Daoy (cell line): ENCODE measurements at regions not wholly inside any gene's neighbourhood (a gene's known extent, or its start where the extent isn't known, plus 50 kb on each side); places are given as distances from the start of the nearest gene placed in this dataset.
A peak's percentile ranks its signal among the peaks of the same experiment; 100 is the strongest.

Experiments used
- DNase-seq: peaks from one replicate; pipeline ENCODE4 v3.0.0-alpha.2; 2015; ENCODE audit warnings: low read depth

GRCh38 chr3:74564560-74564959, 49.9 kb downstream of the CNTN3 start:
- DNase-seq, result no peak

GRCh38 chr3:74562558-74563269, 51.7 kb downstream of the CNTN3 start:
- no peak for DNase-seq

- DNase-seq, result no peak
These were observed 52.6 kb downstream of the CNTN3 start for GRCh38 chr3:74561881-74562280.

GRCh38 chr3:74559261-74559660, 55.2 kb downstream of the CNTN3 start:
- no peak for DNase-seq

GRCh38 chr3:74550686-74551085, 63.8 kb downstream of the CNTN3 start:
- DNase-seq, result no peak

- no peak for DNase-seq
These were observed 68.0 kb downstream of the CNTN3 start for GRCh38 chr3:74546426-74546825.

- no peak for DNase-seq
These were observed 72.0 kb downstream of the CNTN3 start for GRCh38 chr3:74542441-74542840.

DNA sequence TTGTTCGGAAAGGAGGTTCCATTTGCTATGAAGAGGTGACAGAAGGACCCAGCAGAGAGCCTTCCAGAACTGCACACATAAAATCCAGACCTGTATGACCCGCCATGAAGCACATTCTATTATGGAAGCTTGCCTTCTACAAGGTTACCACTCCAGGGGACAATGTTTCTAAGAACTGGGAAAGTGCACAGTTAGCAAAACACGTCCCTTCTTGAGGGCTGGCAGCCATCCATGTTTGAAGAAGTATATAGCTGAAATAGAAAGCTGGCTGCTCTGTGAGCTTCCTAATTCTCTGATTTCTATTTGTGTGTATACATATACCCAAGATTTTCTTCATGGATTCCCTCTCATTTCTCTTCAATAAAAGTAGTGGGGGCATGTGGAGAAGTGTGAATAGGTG, 74.6 kb downstream of the CNTN3 start:
- DNase-seq, result no peak

DNA sequence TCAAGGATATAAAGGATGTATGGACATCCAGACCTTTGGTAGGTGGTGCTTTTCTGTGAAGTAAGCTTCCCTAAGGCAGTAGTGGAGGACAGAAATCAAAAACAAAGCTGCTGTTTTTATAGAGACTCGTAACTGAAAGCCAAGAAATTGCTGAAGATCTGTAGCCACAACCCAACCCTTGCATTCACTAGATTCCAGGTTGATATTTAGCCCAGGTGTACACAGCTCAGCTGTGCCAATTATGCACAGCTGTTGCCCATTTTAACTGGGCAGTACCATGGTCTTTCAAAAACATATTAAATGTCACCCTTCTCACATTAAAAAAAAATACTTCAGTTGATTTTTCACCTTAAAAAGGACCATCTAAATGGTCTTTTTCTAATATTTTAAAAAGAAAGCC, 75.8 kb downstream of the CNTN3 start:
- DNase-seq, result no peak

GRCh38 chr3:74537857-74538256, 76.6 kb downstream of the CNTN3 start:
- DNase-seq, result no peak

DNA sequence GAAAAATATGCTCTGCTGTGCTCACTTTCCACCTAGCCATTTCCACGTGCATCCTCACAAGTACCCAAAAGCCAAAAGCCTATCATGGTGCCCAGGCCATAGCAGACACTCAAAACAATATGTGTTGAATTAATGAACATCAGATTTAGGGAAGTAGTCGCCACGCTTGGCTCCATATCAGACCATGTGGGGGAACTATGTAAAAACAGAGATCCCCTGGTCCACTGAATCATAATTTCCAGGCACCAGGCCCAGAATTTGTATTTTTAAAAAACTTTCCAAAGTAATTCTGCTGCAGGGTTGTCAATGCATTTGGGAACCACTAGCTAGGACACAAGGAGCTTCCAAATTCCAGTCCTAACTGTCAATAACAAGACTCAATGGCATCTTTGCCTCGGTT, 77.3 kb downstream of the CNTN3 start:
- no peak for DNase-seq

DNA sequence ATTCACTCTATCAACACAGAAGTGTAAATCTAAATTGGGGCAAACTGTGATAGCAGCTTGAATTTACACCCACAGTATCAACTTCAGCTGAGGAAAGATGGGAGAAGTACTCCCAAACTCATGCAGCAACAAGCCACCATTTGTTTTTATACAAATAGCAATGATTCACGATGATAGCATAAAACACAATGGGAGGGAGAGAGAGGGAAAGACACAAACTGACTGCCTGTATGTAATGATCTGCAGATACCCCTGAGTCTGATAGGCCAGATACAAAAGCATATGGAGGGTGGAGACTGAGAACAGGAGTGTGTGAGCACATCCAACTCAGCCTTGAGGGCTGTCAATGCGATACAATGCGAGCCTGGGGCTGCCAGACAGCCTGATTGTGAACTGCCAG, 79.2 kb downstream of the CNTN3 start:
- DNase-seq, result no peak

DNA sequence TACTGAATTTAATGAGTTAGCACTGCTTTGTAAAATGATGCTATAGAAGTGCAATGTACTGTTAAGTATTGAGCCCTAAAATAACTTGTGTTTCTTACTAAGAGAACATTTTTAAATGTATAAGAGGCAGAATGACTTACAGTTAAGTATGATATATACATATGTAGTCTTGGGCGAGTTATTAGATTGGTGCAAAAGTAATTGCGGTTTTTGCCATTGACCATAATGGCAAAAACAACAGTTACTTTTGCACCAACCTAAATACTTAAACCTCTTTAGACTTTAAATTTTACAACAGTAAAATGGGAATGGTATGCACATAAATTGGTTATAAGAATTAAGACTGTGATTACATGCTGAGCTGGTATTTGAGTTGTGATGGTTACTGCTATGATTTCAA, 79.8 kb downstream of the CNTN3 start:
- DNase-seq, result no peak

DNA sequence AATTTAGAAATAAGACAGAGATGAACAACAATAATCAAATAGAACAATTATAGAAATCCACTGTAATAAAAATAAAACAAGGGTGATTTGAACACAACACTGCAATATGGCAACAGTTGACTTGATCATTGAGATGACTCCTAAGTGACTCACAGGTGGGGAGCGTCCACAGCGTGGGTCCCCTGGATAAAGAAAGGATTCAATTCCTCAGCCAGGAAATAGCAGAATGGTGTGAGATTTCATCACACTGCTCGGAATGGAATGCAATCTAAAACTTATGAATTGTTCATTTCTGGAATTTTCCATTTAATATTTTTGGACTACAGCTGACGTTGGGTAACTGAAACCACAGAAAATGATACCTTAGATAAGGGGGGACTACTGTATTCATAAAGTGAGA, 82.0 kb downstream of the CNTN3 start:
- DNase-seq, result peak; percentile 40

- DNase-seq, result no peak
These were observed 83.0 kb downstream of the CNTN3 start for GRCh38 chr3:74531491-74531890.

- no peak for DNase-seq
These were observed 85.3 kb downstream of the CNTN3 start for GRCh38 chr3:74529145-74529544.

- no peak for DNase-seq
These were observed 86.9 kb downstream of the CNTN3 start for GRCh38 chr3:74527566-74527965.

DNA sequence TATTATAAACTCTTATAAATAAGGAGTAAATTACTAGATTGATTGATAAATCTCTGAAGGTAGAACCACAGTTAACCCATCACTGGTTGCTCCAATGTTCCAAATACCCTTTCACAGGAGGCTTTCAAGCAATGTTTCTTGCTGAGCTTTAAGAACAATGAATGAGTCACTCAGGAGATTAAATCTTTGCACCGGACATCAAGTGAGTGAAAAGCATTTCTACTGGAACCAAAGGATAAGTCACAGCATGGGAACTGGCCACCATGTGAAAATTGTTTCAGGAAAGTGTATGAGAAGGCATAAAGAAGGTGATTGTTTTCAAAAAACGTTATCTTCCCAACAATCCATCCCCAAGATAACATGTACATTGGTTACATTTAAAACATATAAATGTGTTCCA, 90.6 kb downstream of the CNTN3 start:
- no peak for DNase-seq

DNA sequence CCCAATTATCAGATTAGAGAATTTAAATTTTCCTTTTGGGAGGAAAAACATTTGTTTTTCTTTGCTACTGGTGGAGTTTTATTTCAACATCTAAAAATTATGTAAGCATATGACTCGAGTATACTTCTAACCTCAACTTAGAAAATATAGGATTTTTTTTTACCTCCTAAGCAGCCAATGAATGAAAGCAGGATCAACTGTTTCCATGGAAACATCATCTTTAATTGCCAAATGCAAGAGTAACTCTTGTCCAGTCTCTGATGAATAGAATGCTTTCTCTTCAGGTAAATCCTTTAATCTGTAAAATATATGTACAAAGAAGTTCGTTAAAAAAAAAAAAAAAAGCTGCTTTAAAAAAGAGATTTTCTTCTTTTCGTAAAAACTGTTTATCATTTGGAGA, 93.6 kb downstream of the CNTN3 start:
- DNase-seq, result no peak

DNA sequence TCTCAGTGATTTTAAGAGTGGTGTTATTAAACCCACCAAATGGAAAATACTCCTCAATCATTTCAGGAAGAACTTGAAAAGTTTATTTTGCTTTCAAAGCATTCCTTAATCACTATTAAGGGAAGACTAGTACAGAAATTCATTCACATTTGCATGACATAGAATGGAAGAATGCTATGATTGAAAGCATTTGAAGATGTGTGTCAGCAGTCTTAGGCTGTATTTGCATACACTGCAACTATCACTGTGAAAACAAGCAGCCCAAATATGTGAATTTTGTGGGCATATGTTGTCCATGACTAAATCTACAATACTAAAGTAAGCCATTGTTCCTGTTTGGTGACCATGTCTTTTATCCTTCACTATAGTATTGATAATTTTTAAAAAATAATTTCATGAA, 95.8 kb downstream of the CNTN3 start:
- DNase-seq, result no peak

GRCh38 chr3:74516019-74516418, 98.4 kb downstream of the CNTN3 start:
- DNase-seq, result no peak

DNA sequence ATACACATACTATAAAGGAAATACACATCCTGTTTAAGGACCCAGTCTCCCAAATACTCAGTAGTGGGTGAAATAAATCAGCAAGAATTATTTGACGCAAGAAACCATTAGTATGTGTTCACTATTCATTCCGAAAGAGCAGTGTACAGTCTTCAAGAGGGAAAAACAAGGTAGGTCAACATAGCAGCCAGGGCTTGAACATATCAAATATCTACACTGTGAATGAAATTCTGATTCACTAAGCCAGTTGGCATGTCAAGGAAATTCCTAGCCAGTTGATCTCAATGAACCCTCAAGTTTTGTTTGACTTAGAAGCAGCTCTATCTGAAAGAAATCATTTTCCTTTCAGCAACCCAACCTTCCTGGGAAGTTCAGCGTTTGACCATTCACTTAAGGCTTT, 99.0 kb downstream of the CNTN3 start:
- DNase-seq, result no peak

DNA sequence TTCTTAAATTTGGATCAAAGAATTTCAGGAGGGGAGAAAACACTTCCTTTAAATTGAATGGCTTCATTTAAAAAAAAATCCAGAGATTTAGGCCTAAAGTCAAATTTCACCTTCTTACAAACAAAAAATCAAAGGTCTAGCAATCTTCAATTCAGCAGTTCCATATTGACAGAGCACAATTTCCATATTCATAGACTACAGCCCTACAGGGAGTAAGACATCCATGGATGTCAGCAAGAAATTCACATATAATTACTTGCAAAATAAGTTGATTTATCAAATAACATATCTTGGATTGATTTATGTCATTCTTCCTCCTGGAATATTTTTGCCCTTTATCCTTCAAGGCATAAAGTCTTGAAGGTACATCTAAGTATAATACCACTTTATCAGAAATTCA, 103.4 kb downstream of the CNTN3 start:
- no peak for DNase-seq

DNA sequence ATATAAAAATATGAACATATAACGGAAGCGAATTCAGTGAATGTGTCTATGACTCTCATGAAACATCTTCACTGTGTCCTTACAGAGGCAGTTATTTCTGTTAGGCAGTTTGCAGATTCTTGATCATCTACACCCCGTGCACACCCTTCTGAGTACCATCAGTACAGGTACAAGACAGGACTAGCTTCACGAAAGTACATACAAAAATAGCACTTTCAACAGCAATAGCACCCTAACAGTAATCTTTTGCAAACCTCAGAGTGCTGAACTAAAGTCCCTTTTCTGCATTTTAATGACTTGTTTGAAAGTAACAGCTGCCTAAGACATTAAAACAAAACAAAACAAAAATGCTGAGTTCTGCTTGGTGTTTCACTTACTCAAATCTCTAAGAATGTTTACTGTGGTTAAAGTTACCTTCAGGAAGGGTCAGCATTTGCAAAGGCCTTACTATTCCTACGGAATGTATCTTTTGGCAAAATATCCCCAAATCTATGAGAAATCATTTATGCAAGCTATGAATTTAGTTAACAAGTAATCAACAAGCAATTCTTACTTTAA, 104.1 kb downstream of the CNTN3 start:
- no peak for DNase-seq
